ENCODE measurements at regions not wholly inside any gene's neighbourhood (a gene's known extent, or its start where the extent isn't known, plus 50 kb on each side); places are given as distances from the start of the nearest gene placed in this dataset.

DNA sequence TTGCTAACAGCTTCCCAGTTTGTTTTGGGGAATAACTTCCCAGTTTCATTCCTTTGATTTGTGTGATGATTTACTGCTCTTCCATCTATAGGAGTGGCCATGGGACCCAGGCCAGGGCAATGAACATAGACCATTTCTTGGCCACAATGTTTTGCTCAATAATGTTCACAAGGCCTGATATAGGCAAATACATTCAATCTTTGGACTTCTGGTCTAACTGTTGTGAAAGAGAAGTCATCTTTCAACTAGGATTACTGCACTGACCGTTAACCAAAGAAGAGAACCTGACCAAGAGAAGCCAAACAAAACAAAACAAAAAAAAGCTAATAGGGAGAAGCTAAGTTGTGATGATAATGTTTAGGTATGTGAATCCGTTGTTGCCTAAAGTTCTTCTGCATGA, 221.8 kb upstream of the SUCLG2 start (continued):
- TF ChIP-seq, protein P1, sequence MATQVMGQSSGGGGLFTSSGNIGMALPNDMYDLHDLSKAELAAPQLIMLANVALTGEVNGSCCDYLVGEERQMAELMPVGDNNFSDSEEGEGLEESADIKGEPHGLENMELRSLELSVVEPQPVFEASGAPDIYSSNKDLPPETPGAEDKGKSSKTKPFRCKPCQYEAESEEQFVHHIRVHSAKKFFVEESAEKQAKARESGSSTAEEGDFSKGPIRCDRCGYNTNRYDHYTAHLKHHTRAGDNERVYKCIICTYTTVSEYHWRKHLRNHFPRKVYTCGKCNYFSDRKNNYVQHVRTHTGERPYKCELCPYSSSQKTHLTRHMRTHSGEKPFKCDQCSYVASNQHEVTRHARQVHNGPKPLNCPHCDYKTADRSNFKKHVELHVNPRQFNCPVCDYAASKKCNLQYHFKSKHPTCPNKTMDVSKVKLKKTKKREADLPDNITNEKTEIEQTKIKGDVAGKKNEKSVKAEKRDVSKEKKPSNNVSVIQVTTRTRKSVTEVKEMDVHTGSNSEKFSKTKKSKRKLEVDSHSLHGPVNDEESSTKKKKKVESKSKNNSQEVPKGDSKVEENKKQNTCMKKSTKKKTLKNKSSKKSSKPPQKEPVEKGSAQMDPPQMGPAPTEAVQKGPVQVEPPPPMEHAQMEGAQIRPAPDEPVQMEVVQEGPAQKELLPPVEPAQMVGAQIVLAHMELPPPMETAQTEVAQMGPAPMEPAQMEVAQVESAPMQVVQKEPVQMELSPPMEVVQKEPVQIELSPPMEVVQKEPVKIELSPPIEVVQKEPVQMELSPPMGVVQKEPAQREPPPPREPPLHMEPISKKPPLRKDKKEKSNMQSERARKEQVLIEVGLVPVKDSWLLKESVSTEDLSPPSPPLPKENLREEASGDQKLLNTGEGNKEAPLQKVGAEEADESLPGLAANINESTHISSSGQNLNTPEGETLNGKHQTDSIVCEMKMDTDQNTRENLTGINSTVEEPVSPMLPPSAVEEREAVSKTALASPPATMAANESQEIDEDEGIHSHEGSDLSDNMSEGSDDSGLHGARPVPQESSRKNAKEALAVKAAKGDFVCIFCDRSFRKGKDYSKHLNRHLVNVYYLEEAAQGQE (IDR thresholded peaks at IDR 0.05; ENCODE audit: low read depth, low read length): no peak
- TF ChIP-seq TCF12 (IDR thresholded peaks at IDR 0.05): no peak

DNA sequence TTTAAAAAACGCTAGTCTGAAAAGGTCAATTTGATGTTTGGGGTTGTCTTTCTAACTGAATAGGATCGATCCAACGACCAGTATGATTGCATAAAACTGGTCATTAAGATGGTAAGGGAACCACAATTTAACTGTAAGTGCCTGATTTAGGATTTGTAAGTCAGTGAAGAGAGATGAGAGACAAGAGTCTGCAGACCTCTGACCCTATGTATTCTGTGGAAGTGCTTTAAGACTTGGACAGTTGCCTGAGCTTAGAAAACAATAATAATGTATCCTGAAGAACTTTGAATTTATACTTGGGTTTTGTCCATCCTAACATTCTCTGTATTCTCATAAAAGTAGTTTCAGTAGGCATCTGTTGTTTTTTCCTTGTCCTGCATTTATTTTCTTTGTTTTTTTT, 221.4 kb upstream of the SUCLG2 start:
- Histone ChIP-seq H3K36me3 (replicated peaks in 1 of 2; ENCODE audit: control insufficient read depth in 1 of 2, insufficient read depth in 2 of 2, low read length in 1 of 2) (no peaks in the 10 kb centered on the region), H3K4me3 (ENCODE audit: low read depth in 2 of 2, low read length in 1 of 2) (no peak overlapping the region), H3K27me3 (ENCODE audit: insufficient read depth) (no peaks in the 10 kb centered on the region), H3K9me2 (no peaks in the 10 kb centered on the region), H3K9ac (no peak overlapping the region), H3K79me2 (ENCODE audit: insufficient read depth) (no peaks in the 10 kb centered on the region), H4K20me1 (ENCODE audit: insufficient read depth) (no peaks in the 10 kb centered on the region), H3K27ac (ENCODE audit: low read depth in 2 of 2, low read length in 1 of 2) (no peak overlapping the region), H3K4me1 (ENCODE audit: control insufficient read depth in 1 of 2, insufficient read depth in 2 of 2, low read depth in 1 of 2, low read length in 1 of 2) (no peaks in the 10 kb centered on the region), H3K9me3 (no peaks in the 10 kb centered on the region), H3F3A (replicated peaks; ENCODE audit: insufficient read depth) (no peaks in the 10 kb centered on the region), H3K4me2 (no peak overlapping the region), H2AFZ (ENCODE audit: low read depth) (no peak overlapping the region)
- no peak for DNase-seq
- POLR2A ChIA-PET: no interaction called here
- 34% methylated on average over 3 of the region's 3 CpGs for WGBS (ENCODE audit: low lambda C conversion rate)
- CTCF ChIA-PET: no interaction called here
- TF ChIP-seq CHD2 (IDR thresholded peaks at IDR 0.05; ENCODE audit: low read length, partially characterized antibody) (no peak), MEF2A (IDR thresholded peaks at IDR 0.05; ENCODE audit: borderline replicate concordance, low read depth) (no peak), GATA2 (CRISPR knock-in tag; IDR thresholded peaks at IDR 0.05) (no peak), ELF1 (IDR thresholded peaks at IDR 0.05) (no peak), SMC3 (IDR thresholded peaks at IDR 0.05; ENCODE audit: low read depth, low read length) (no peak), POLR2AphosphoS5 (IDR thresholded peaks at IDR 0.05; ENCODE audit: low read depth, low read length) (no peak), TCF12 (IDR thresholded peaks at IDR 0.05) (no peak), JUND (IDR thresholded peaks at IDR 0.05) (no peak), RCOR1 (IDR thresholded peaks at IDR 0.05; ENCODE audit: low read length) (no peak)
- TF ChIP-seq, protein P2, sequence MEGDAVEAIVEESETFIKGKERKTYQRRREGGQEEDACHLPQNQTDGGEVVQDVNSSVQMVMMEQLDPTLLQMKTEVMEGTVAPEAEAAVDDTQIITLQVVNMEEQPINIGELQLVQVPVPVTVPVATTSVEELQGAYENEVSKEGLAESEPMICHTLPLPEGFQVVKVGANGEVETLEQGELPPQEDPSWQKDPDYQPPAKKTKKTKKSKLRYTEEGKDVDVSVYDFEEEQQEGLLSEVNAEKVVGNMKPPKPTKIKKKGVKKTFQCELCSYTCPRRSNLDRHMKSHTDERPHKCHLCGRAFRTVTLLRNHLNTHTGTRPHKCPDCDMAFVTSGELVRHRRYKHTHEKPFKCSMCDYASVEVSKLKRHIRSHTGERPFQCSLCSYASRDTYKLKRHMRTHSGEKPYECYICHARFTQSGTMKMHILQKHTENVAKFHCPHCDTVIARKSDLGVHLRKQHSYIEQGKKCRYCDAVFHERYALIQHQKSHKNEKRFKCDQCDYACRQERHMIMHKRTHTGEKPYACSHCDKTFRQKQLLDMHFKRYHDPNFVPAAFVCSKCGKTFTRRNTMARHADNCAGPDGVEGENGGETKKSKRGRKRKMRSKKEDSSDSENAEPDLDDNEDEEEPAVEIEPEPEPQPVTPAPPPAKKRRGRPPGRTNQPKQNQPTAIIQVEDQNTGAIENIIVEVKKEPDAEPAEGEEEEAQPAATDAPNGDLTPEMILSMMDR (IDR thresholded peaks at IDR 0.05): no peak
- TF ChIP-seq, protein P3, sequence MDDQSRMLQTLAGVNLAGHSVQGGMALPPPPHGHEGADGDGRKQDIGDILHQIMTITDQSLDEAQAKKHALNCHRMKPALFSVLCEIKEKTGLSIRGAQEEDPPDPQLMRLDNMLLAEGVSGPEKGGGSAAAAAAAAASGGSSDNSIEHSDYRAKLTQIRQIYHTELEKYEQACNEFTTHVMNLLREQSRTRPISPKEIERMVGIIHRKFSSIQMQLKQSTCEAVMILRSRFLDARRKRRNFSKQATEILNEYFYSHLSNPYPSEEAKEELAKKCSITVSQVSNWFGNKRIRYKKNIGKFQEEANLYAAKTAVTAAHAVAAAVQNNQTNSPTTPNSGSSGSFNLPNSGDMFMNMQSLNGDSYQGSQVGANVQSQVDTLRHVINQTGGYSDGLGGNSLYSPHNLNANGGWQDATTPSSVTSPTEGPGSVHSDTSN (IDR thresholded peaks at IDR 0.05): no peak
- TF ChIP-seq, protein P4, sequence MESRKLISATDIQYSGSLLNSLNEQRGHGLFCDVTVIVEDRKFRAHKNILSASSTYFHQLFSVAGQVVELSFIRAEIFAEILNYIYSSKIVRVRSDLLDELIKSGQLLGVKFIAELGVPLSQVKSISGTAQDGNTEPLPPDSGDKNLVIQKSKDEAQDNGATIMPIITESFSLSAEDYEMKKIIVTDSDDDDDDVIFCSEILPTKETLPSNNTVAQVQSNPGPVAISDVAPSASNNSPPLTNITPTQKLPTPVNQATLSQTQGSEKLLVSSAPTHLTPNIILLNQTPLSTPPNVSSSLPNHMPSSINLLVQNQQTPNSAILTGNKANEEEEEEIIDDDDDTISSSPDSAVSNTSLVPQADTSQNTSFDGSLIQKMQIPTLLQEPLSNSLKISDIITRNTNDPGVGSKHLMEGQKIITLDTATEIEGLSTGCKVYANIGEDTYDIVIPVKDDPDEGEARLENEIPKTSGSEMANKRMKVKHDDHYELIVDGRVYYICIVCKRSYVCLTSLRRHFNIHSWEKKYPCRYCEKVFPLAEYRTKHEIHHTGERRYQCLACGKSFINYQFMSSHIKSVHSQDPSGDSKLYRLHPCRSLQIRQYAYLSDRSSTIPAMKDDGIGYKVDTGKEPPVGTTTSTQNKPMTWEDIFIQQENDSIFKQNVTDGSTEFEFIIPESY (IDR thresholded peaks at IDR 0.05; ENCODE audit: borderline replicate concordance, low read depth): no peak
